K562 (cell line): ENCODE measurements at regions not wholly inside any gene's neighbourhood (a gene's known extent, or its start where the extent isn't known, plus 50 kb on each side); places are given as distances from the start of the nearest gene placed in this dataset.

ENCODE experiments used
- CAMTA2 ChIP-seq: fragments of 250-450 bp; sonication (Bioruptor Pico); conservative IDR thresholded peaks from 2 replicates; pipeline ENCODE4 v1.5.1; 2022
- GATAD2B ChIP-seq: fragments of 450-650 bp; IDR thresholded peaks from 2 replicates; pipeline ENCODE4 v1.6.1; 2017; ENCODE audit warnings: mild to moderate bottlenecking, borderline replicate concordance
- HMGN3 ChIP-seq: IDR thresholded peaks from 2 replicates; pipeline ENCODE4 v1.6.1; 2011; ENCODE audit warnings: borderline replicate concordance, low read depth, mild to moderate bottlenecking, mixed read lengths, low read length; ENCODE audit not compliant: insufficient read length; ENCODE audit errors: extremely low read depth
- ILK ChIP-seq: fragments of 450-650 bp; IDR thresholded peaks from 2 replicates; pipeline ENCODE4 v1.6.1; 2016; ENCODE audit warnings: missing genetic modification characterization, low read depth, mild to moderate bottlenecking, missing compliant biosample characterization, moderate library complexity, borderline replicate concordance
- KLF13 ChIP-seq: fragments of 450-650 bp; IDR thresholded peaks from 2 replicates; pipeline ENCODE4 v1.6.1; 2016; ENCODE audit warnings: missing genetic modification characterization, low read depth, mild to moderate bottlenecking, missing compliant biosample characterization, moderate library complexity, borderline replicate concordance
- MBD2 ChIP-seq: sonication (generic); IDR thresholded peaks from 2 replicates; pipeline ENCODE4 v1.6.1; 2016; ENCODE audit warnings: low read depth, borderline replicate concordance
- POLR2AphosphoS5 ChIP-seq: IDR thresholded peaks from 2 replicates; pipeline ENCODE4 v1.6.1; 2011; ENCODE audit warnings: mild to moderate bottlenecking, low read depth, low read length, moderate library complexity; ENCODE audit not compliant: control insufficient read depth, insufficient read depth
- PURB ChIP-seq: sonication (generic); formaldehyde crosslinking; IDR thresholded peaks from 2 replicates; pipeline ENCODE4 v1.9.0; 2021; ENCODE audit warnings: low read depth, mild to moderate bottlenecking, missing genetic modification reagents
- RBM14 ChIP-seq: fragments of 200-400 bp; formaldehyde crosslinking; IDR thresholded peaks from 2 replicates; pipeline ENCODE4 v1.6.1; 2018; ENCODE audit warnings: low read depth, mild to moderate bottlenecking, low read length, moderate library complexity, borderline replicate concordance; ENCODE audit not compliant: insufficient read depth
- RUNX1 ChIP-seq: sonication (generic); IDR thresholded peaks from 2 replicates; pipeline ENCODE4 v1.6.1; 2016; ENCODE audit warnings: antibody characterized with exemption, low read depth
- STAT5A ChIP-seq: IDR thresholded peaks from 2 replicates; pipeline ENCODE4 v1.6.1; 2012; ENCODE audit warnings: low read length, inconsistent platforms, borderline replicate concordance
- TGIF2 ChIP-seq: sonication (generic); formaldehyde crosslinking; IDR thresholded peaks from 2 replicates; pipeline ENCODE4 v1.8.1; 2022; ENCODE audit warnings: mild to moderate bottlenecking, missing genetic modification reagents, moderate library complexity
- THRAP3 ChIP-seq: fragments of 450-650 bp; IDR thresholded peaks from 2 replicates; pipeline ENCODE4 v1.6.1; 2016; ENCODE audit warnings: mild to moderate bottlenecking, inconsistent platforms, borderline replicate concordance
- WHSC1 ChIP-seq: IDR thresholded peaks from one replicate; pipeline ENCODE4 v1.6.1; 2012; ENCODE audit warnings: low read length, control low read depth, inconsistent platforms
- YY1 ChIP-seq, 3 experiments: IDR thresholded peaks; 2 replicates each; pipeline ENCODE4 v1.6.1; 2011; ENCODE audit warnings: low read length in 2 of 3, mild to moderate bottlenecking in 2 of 3, moderate library complexity in 2 of 3, borderline replicate concordance in 1 of 3, control low read depth in 1 of 3, low read depth in 1 of 3; ENCODE audit not compliant: insufficient read depth in 3 of 3, insufficient replicate concordance in 2 of 3, control insufficient read depth in 1 of 3, insufficient read length in 1 of 3; ENCODE audit errors: extremely low read depth in 1 of 3
- ZEB2 ChIP-seq: fragments of 450-650 bp; IDR thresholded peaks from 2 replicates; pipeline ENCODE4 v1.6.1; 2016
- ZNF79 ChIP-seq: fragments of 250-450 bp; sonication (Bioruptor Pico); IDR thresholded peaks from 2 replicates; pipeline ENCODE4 v1.4.0; 2020; ENCODE audit warnings: low read depth, mild to moderate bottlenecking, moderate library complexity
- TF ChIP-seq, protein P1 (sequence below): sonication (generic); formaldehyde crosslinking; IDR thresholded peaks from 2 replicates; pipeline ENCODE4 v1.8.0; 2023; ENCODE audit warnings: mild to moderate bottlenecking, missing genetic modification reagents
- TF ChIP-seq, protein P2 (sequence below): fragments of 450-650 bp; IDR thresholded peaks from 2 replicates; pipeline ENCODE4 v1.6.1; 2016; ENCODE audit warnings: antibody characterized with exemption
- TF ChIP-seq, protein P3 (sequence below): fragments of 250-450 bp; sonication (Bioruptor Pico); IDR thresholded peaks from 2 replicates; pipeline ENCODE4 v1.4.0; 2020; ENCODE audit warnings: mild to moderate bottlenecking
- TF ChIP-seq, protein P4 (sequence below): fragments of 450-650 bp; IDR thresholded peaks from one replicate; pipeline ENCODE4 v1.6.1; 2018; ENCODE audit warnings: mild to moderate bottlenecking, moderate library complexity; ENCODE audit not compliant: partially characterized antibody

DNA sequence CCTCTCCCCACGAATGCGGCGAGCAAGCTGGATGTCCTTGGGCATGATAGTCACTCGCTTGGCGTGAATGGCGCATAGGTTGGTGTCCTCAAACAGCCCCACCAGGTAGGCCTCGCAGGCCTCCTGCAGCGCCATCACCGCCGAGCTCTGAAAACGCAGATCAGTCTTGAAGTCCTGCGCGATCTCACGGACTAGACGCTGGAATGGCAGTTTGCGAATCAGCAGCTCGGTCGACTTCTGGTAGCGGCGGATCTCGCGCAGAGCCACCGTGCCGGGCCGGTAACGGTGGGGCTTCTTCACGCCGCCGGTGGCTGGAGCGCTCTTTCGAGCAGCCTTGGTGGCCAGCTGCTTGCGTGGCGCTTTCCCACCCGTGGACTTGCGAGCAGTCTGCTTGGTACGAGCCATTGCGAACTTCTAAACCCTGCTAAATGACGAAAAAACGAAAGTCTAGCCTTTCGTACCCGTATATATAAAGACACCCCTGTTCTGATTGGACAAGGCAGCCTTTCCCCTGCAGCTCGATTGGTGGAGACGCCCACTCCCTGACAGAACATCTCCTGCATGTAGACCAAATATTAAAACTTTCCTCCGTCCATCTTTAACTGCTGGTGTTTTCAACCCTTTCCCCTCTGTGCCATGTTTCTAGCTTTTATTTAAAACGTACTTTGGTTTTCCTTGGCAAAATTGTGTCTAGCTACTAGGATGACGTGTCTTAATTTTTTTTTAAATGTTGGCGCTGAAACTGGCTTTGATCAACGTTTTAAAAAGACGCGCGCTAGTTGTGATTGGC, 109.8 kb downstream of the HFE start (continued):
- TF ChIP-seq POLR2AphosphoS5, result peak; percentile 92
- no peak for TF ChIP-seq WHSC1
- TF ChIP-seq, protein P1, sequence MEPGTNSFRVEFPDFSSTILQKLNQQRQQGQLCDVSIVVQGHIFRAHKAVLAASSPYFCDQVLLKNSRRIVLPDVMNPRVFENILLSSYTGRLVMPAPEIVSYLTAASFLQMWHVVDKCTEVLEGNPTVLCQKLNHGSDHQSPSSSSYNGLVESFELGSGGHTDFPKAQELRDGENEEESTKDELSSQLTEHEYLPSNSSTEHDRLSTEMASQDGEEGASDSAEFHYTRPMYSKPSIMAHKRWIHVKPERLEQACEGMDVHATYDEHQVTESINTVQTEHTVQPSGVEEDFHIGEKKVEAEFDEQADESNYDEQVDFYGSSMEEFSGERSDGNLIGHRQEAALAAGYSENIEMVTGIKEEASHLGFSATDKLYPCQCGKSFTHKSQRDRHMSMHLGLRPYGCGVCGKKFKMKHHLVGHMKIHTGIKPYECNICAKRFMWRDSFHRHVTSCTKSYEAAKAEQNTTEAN (CRISPR knock-in tag), result 0 out of 2 replicates have a peak, but pooled peaks have one; percentile 50
- peak in 1 of 3 experiments; percentile 61 for TF ChIP-seq YY1 (IDR thresholded peaks at IDR 0.05; ENCODE audit: borderline replicate concordance in 1 of 3, control insufficient read depth in 1 of 3, extremely low read depth in 1 of 3, insufficient read depth in 3 of 3, insufficient read length in 1 of 3, insufficient replicate concordance in 2 of 3, low read depth in 1 of 3, low read length in 2 of 3)
- TF ChIP-seq MBD2, result peak; percentile 87
- TF ChIP-seq TGIF2 (CRISPR knock-in tag), result peak; percentile 87
- peak; percentile 59; the same call in 1 of the 2 replicates for TF ChIP-seq ZEB2
- TF ChIP-seq RUNX1, result no peak
- TF ChIP-seq HMGN3, result peak; percentile 93
- no peak for TF ChIP-seq PURB (CRISPR knock-in tag)
- no peak for TF ChIP-seq ILK (tag)
- TF ChIP-seq KLF13 (tag), result peak; percentile 70; the same call in 1 of the 2 replicates
- TF ChIP-seq ZNF79 (CRISPR knock-in tag), result no peak
- peak; percentile 95 for TF ChIP-seq THRAP3
- TF ChIP-seq, protein P2, sequence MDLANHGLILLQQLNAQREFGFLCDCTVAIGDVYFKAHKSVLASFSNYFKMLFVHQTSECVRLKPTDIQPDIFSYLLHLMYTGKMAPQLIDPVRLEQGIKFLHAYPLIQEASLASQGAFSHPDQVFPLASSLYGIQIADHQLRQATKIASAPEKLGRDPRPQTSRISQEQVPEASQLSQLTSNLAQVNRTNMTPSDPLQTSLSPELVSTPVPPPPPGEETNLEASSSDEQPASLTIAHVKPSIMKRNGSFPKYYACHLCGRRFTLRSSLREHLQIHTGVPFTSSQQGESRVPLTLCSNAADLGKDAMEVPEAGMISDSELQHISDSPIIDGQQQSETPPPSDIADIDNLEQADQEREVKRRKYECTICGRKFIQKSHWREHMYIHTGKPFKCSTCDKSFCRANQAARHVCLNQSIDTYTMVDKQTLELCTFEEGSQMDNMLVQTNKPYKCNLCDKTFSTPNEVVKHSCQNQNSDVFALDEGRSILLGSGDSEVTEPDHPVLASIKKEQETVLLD, result no peak
- peak; percentile 13; the same call in 1 of the 2 replicates for TF ChIP-seq GATAD2B
- TF ChIP-seq, protein P3, sequence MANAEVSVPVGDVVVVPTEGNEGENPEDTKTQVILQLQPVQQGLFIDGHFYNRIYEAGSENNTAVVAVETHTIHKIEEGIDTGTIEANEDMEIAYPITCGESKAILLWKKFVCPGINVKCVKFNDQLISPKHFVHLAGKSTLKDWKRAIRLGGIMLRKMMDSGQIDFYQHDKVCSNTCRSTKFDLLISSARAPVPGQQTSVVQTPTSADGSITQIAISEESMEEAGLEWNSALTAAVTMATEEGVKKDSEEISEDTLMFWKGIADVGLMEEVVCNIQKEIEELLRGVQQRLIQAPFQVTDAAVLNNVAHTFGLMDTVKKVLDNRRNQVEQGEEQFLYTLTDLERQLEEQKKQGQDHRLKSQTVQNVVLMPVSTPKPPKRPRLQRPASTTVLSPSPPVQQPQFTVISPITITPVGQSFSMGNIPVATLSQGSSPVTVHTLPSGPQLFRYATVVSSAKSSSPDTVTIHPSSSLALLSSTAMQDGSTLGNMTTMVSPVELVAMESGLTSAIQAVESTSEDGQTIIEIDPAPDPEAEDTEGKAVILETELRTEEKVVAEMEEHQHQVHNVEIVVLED, result no peak
- TF ChIP-seq, protein P4, sequence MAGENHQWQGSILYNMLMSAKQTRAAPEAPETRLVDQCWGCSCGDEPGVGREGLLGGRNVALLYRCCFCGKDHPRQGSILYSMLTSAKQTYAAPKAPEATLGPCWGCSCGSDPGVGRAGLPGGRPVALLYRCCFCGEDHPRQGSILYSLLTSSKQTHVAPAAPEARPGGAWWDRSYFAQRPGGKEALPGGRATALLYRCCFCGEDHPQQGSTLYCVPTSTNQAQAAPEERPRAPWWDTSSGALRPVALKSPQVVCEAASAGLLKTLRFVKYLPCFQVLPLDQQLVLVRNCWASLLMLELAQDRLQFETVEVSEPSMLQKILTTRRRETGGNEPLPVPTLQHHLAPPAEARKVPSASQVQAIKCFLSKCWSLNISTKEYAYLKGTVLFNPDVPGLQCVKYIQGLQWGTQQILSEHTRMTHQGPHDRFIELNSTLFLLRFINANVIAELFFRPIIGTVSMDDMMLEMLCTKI, result no peak
- no peak for TF ChIP-seq STAT5A
- TF ChIP-seq CAMTA2 (CRISPR knock-in tag), result no peak; the same call in 1 of the 2 replicates
- 0 out of 2 replicates have a peak, but pooled peaks have one; percentile 85 for TF ChIP-seq RBM14
